Ureter (tissue), 1 donor: ENCODE measurements at regions not wholly inside any gene's neighbourhood (a gene's known extent, or its start where the extent isn't known, plus 50 kb on each side); places are given as distances from the start of the nearest gene placed in this dataset.
A peak's percentile ranks its signal among the peaks of the same experiment; 100 is the strongest.
"Not testable (repeated sequence)": the region's sequence is repeated elsewhere in the genome, so short reads cannot be mapped to it uniquely, and the experiment has no call there.

Experiments
- DNase-seq: peaks from one replicate; pipeline ENCODE4 v3.0.0-alpha.2; 2020; ENCODE audit warnings: low spot score
- donor health status: DM: yes; HTN: yes; CAD: no.

DNA sequence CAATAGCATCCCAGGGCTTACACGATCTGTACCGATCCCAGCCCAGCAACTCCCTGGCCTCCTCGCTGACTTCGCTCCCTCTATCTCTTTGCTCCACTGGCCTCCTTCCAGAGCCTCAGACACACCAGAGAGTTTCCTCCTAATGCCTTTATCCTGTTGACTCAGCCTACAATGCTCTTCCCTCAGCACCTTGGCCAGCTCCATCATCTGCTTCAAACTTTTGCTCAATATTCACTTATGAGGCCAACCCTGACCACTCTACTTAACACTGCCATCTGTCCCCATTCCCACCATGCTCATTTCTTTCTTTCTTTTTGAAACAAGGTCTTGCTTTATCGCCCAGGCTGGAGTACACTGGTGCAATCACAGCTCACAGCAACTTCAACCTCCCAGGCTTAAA, 180.9 kb downstream of the CEP170 start:
- not testable (repeated sequence) for DNase-seq

DNA sequence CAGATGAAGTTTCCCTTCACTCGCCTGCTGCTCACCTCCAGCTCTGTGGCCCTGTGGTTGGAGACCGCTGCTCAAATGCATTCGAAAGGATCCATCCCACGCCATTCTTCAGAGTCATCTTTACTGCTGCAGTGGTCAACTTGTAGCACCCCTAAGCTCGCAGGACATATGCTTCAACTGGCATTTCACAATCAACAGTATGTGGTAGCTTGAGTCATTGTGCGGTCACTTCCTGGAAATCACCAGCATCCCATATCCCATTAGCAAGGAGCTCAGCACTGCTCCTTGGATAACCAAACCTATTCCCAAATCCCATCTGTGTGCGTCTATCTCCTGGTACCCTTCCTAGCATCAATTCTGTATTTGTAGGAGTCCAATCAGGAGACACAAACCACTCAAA, 188.0 kb downstream of the CEP170 start:
- not testable (repeated sequence) for DNase-seq

DNA sequence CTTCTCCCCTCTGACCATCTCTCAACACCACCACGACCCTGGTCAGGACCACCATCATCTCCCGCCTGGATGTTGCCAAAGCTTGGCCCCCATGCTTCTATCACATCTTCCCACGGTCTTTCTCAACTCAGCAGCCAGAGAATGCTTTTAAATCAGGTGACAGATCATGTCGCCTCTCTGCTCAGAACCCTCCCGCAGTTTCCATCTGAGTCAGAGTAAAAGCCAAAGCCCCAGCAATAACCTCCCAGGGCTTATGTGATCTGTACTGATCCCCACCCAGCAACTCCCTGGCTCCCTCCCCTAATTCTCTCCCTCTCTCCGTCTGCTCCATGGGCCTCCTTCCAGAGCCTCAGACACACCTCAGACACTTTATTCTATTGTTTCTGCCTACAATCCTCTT, 193.1 kb downstream of the CEP170 start:
- not testable (repeated sequence) for DNase-seq

DNA sequence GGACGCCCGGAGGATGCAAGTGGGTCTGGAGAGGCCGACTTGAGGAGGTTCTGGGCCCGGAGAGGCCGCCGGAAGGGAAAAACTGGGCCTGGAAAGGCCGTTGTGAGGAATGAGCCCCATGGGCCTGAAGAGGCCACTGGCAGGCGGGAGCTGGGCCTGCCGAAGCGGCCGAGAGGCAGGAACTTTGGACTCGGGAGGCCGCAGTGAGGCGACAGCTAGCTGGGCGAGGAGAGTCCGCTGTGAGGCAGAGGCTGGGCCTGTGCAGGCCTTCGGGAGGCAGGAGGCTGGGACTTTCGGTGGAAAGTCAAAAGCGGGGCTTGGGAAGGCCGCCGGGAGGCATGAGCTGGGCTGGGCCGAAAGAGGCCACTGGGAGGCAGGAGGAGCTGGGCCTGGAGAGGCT, 199.6 kb downstream of the CEP170 start:
- not testable (repeated sequence) for DNase-seq

DNA sequence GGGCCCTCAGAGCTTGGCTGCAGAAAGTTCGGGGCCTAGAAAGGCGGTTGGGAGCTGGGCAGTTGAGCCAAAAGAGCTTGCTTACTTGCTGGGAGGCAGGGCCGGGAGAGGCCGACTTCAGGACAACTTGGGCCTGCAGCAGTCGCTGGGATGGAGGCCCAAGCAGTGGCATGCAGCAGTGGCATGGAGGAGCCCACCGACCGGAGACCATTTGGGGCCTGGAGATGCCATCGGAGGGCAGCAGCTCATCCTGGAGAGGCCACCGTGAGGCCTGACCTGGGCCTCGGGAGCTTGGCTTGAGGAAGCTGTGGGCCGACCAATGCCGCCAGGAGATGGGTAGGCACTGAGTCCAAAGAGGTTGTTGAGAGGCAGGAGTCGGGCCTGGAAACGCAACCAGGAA, 200.0 kb downstream of the CEP170 start:
- not testable (repeated sequence) for DNase-seq

DNA sequence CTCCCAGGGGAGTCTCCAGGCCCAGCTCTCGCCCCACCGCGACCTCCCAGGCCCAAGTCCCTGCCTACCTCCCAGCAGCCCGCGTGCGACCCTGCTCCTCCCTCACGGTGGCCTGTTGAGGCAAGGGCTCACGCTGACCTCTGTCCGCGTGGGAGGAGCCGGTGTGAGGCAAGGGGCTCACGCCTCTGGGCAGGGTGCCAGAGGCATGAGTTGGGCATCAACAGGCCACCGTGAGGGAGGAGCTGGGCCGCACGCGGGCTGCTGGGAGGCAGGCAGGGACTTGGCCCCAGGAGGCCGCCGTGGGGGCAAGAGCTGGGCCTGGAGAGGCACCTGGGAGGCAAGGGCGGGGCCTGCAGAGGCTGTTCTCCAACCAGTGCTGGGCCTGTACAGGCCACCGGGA, 200.4 kb downstream of the CEP170 start:
- not testable (repeated sequence) for DNase-seq

DNA sequence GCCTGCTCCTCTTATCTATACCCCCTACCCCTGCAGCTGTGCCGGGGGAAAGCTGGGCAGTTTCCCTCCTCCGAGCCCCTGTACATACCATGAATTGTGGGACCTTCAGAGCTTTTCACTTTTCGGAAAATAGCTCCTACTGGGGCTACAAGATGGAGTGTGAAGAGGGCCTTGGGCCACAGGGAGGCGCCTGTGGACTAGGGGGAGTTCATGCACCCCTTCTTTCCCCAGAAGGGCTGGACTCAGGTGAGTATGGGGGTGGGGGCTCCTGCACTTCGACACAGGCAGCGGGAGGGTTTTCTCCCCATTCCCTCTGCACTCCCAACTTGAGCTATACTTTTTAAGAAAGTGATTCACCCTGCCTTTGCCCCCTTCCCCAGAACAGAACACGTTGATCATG, 202.0 kb downstream of the CEP170 start:
- not testable (repeated sequence) for DNase-seq

DNA sequence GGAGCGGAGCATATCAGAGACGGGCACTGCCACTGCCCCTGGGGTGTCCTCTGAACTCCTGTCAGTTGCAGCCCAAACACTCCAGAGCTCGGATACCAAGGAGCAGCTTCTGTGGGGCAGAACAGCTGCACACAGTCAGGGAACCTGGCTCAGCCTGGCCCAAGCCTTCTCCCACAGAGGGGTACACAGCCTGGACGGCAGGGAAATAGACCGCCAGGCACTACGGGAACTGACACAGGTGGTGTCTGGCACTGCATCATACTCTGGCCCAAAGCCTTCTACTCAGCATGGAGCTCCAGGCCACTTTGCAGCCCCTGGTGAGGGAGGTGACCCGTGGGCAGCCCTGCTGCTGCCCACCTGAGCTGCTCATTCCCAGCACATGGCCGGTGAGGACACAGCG, 204.5 kb downstream of the CEP170 start:
- DNase-seq = not testable (repeated sequence)

DNA sequence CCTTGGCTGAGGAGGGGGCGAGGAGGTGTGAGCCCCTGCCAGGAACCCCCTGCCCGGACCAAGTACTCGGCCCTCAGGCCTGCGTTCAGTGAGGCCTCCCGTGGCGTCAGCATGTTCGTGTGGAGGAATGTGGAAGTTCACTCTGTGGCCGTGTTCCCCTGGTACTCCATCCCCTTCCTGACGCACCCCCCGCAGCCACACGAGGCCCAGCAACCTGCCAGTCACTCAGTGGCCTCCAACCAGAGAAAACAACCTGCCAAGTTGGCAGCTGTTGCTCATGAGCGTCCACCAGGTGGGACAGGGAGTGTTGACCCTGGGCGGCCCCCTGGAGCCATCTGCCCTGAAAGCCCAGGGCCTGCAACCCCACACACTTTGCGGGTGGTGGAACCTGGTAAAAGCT, 205.4 kb downstream of the CEP170 start:
- DNase-seq = not testable (repeated sequence)

DNA sequence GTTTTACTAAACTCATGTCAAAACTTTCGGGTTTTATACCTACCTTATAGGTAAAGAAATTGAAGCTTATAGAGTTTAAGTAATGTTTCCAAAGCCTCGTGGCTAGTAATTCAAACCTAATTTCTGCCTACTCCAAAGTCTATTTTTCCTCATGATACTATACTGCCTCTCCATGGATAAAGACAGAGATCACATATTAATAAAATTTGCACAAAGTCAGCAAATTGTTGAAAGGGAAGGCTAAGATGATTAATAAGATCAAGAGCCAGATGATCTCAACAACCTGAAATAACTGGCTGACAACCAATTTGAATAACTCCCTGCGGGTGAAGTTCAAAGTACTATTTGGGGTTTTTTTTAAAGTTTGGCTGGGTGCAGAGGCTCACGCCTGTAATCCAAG, 233.7 kb downstream of the CEP170 start:
- not testable (repeated sequence) for DNase-seq

DNA sequence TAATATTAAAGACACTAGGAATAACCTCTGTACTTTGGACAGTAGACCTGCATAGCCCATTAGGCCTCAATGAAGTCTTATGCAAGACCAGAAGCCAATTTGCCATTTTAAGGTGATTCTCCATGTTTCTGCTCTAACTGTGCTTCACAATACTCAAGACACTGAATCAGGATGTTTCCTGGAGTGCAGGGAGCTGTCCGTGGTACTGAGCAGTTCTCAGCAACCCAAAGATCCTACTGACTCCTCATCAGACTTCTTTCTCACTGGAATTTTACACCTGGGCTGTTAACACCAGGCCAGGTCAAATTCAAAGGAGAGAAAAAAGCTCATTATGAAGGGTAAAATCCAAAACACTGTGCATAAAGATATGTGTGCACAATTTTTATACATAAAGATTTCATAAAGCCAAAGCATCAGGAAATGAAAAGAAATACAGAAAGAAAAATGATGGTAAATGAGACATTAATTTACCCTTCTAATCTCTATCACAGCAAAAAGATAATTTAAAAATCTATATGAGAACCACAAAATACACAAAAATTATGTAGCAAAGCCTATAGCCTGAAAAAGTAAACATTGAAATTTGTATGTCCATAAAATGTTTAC, 235.9 kb downstream of the CEP170 start:
- DNase-seq = peak; percentile 43

DNA sequence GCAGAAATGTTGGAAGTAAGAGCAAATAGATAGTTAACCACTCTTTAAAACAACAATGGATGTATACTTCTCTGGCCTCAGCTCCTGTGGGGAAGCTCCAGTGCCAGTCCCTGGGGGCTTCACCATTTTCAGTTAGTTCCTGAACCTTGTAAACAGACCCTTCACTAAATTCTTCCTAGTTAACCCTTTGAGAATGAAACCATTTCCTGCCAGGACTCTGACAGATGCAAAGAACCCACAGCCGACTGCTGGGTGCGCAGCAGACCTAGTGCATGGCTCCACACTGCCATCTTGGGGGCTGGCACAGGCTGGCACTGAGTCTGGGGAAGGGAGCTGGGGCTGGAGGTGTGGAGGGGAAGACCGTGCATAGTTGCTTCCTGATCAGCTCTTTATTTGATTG, 244.4 kb downstream of the CEP170 start:
- not testable (repeated sequence) for DNase-seq

DNA sequence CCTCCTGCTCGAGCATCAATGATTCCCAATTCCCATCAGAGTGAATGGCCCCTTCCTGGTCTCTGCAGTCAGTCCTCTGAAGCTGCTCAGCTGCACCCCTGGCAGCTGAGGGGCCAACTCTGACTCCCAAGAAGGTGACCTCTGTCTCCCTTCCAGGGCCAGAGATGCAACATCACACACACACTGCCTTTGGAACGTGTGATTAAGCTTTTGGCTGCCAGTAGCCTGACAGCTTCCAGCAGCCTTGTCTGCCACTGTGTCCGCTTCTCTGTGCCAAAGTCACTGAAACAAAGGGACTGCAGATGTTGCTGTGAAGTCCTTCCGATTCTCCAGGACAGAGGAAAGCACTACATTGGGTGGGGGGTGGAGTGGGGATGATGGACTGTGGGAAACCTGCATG, 254.1 kb downstream of the CEP170 start:
- DNase-seq = not testable (repeated sequence)

DNA sequence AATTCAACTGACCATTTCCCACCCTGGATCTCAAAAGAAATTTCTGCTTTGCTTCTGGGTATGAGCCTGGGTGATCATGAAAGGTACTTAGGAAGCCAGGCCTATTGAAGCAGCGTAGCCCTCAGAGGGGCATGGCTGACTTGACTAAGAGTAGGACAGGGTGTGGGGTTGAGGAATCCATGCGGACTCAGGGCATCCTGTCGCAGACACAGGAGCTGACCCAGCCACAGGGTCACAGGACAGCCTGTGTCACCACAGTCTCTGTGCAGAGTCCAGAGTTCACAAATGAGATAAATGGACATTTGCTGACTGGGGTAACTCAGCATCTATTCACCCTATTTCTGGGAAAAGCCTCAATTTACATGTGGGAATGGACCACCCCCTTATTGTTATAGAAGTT, 262.3 kb downstream of the CEP170 start:
- not testable (repeated sequence) for DNase-seq

DNA sequence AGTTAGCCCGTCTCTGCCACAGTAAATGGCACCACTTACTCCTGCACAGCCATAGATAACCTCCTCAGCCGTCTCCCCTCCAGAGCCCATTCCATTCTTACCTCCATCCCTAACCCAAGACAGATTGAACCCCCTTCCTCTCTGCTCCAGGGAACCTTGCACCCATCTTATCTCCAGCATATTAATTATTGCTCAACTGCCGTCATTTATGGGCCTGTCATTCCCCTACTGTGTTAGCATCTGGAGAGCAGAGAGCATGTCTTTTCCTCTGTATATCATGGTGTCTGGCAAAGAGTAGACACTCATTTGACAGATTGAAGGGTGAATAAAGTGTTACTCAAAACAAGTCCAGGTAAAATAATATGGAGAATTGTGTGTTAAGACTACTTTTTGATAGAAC, 270.0 kb downstream of the CEP170 start:
- not testable (repeated sequence) for DNase-seq

DNA sequence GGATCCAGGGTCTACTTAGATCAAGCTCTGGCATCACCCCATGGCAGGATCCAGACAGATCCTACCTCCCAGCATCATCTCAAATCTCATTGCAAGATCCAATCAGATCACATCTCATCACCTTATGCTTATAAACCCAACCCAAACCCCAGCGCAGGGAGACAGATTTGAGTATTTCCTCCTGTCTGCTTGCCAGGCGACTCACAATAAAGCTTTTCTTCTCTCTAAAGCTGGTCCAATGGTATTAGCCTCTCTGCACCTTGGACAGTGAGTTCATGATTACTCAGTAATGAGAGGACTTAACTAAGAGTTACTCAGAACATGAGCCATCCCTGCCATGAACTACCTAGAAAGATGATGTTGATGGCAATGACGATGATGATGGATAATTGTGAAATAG, 281.7 kb downstream of the CEP170 start:
- DNase-seq = not testable (repeated sequence)

DNA sequence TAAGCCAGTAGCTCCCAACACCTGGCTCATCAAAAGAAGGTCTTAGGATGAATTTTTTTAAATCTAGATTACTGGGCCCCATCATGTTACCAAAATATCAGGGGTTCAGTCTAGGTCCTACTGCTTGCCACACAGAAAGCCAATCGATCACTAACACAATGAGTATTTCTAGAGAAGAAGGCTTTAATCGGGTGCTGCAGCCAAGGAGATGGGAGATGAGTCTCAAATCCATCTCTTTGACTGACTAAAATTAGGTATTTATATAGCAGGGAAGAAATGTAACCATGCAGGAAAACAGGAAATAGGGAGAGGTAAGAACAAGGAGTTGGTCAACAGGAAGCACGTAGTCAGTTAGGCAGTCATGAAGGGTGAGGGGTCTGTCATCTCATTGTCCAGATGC, 288.2 kb downstream of the CEP170 start:
- no peak for DNase-seq

DNA sequence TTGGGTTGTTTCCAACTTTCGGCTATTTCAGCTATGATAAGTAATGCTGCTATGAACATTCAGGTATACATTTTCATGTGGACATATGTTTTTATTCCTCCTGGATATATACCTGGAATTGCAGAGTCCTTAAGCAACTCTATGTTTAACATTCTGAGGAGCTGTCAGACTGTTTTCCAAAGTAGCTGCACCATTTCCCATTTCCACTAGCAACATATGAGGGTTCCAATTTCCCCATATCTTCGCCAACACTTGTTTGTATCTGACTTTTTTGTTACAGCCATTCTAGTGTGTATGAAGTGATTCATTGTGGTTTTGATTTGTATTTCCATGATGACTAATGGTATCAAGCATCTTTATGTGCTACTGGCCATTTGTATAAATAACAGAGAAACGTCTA, 295.7 kb downstream of the CEP170 start:
- DNase-seq = not testable (repeated sequence)

DNA sequence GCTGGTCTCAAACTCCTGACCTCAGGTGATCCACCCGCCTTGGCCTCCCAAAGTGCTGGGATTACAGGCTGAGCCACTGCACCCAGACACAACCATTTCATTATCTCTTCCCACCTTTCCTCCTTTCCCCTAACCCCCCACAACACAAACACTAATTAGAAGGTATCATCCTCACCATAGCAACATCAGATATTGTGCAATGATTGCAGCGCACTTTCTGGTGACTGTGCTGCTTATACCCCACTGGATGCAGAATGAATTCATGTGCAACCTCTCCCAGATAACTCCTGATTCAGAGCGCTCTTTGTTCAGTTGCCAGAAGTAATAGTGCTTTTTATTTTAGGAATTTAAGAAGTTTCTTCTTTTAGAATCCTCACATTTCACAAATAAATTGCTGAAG, 300.1 kb downstream of the CEP170 start:
- not testable (repeated sequence) for DNase-seq

DNA sequence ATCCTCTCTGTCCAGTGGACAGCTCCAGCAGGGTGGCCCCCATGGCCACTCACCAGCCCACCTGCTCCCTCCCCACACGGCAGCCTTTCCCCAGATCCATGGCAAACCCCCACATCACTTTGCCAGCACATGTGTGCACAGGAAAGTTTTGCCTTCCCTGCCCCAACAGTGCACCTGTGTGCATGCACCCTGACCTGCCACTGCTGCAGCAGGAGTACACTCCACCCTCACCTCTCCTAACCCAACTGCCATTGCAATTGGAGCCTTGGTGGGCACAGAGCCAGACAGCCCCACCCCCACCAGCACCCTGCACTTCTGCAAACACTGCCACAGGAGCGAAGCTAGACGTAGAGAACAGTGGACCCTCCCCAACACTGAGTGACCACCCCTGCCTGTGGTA, 308.9 kb downstream of the CEP170 start:
- no peak for DNase-seq

DNA sequence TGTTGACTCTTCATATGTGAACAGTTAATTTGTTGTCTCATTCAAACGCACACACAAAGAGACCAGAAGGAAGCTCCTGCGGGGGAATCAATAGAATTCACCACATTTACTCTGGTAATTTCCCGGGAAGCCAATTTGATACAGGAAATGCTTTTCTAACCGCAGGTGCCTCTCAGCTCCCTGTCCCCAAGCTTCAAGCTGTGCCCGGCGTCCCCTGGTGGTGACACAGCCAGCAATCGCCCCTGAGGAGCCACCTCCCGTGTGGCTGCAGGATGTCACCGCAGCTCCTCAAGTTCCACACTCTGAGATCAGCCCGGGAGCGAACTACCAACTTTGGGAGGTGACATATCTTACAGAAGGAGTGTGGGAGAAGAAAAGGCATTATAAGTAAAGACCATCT, 318.4 kb downstream of the CEP170 start:
- not testable (repeated sequence) for DNase-seq

DNA sequence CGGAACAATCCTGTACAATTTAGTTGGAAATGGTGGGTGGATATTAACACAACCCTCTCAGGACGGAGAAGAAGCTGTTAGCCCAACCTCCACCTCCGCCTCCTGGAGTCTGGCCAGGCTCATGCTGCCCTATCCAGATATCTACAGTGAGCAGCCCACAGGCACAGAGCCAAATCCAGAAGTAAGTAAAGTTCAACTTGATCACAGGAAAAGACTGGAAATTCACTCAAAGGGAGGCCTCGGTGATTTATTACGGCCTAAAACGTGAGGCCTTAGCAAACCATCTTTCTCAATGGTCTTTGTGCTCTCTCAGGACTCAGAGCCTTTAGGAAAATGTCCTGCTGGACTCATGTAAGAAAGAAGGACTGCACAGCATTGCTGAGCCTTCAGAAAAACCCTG, 330.4 kb downstream of the CEP170 start:
- DNase-seq = peak; percentile 45

DNA sequence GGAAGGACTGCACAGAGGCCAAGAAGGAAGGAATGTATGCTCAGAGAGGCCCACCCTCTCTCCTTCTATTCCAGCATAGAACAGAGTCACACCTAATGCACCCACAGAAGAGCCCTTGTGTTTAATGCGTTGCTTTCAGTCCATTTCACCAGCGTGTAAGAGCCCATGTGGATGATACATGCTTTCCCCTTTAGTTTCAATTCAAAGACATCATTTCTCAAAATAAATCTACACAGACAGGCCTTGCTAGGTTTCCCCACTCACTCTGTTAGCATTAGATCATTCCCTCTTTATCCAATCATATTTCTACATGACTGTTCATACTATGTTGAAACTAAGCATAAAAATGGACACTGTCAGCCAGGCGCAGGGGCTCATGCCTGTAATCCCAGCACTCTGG, 331.5 kb downstream of the CEP170 start:
- DNase-seq = not testable (repeated sequence)

DNA sequence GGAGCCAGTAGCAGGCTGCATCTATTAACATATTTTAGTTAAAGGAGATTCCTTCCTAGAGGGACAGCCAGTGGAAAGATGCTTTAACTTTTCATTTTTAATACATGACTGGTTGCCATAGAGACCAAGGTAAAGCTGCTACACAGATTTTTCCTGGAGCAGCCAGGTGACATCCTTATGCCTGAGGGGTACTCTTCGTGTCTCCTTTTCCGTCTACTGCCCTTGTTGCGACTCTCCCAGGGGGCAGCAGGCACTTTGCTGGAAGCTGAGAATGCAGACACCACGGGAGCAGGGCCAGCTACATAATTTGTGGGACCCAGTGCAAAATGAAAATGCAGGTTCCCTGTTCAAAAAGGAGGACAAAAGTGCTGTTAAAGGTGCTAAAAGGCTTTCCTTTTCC, 340.4 kb downstream of the CEP170 start:
- not testable (repeated sequence) for DNase-seq
